Nephron (organoid): ENCODE measurements at regions not wholly inside any gene's neighbourhood (a gene's known extent, or its start where the extent isn't known, plus 50 kb on each side); places are given as distances from the start of the nearest gene placed in this dataset.
A peak's percentile ranks its signal among the peaks of the same experiment; 100 is the strongest.
"Not testable (repeated sequence)": the region's sequence is repeated elsewhere in the genome, so short reads cannot be mapped to it uniquely, and the experiment has no call there.

ENCODE experiments used
- H3K27ac Mint-ChIP-seq, 3 experiments: 2 replicates each; pipeline ENCODE4 v1.8.0; 2020; ENCODE audit warnings: mixed read lengths in 3 of 3, mild to moderate bottlenecking in 2 of 3, moderate library complexity in 1 of 3
- H3K27me3 Mint-ChIP-seq: 2 replicates; pipeline ENCODE4 v1.8.0; 2021; ENCODE audit warnings: low read depth, mild to moderate bottlenecking, moderate library complexity, mixed read lengths
- H3K36me3 Mint-ChIP-seq: 2 replicates; pipeline ENCODE4 v1.8.0; 2020; ENCODE audit warnings: low read depth, mixed read lengths
- H3K4me1 Mint-ChIP-seq: 2 replicates; pipeline ENCODE4 v1.8.0; 2020; ENCODE audit warnings: mixed read lengths
- H3K4me3 Mint-ChIP-seq, 3 experiments: 2 replicates each; pipeline ENCODE4 v1.8.0; 2020; ENCODE audit warnings: mild to moderate bottlenecking in 3 of 3, mixed read lengths in 3 of 3, moderate library complexity in 2 of 3
- H3K9me3 Mint-ChIP-seq: 2 replicates; pipeline ENCODE4 v1.8.0; 2020; ENCODE audit warnings: mixed read lengths
- TF ChIP-seq, protein P1 (sequence below), 3 experiments: fragments of 200-600 bp; sonication (generic); IDR thresholded peaks; one replicate each; pipeline ENCODE4 v1.5.0; 2021; ENCODE audit warnings: antibody characterized with exemption in 3 of 3; ENCODE audit not compliant: unreplicated experiment in 3 of 3

DNA sequence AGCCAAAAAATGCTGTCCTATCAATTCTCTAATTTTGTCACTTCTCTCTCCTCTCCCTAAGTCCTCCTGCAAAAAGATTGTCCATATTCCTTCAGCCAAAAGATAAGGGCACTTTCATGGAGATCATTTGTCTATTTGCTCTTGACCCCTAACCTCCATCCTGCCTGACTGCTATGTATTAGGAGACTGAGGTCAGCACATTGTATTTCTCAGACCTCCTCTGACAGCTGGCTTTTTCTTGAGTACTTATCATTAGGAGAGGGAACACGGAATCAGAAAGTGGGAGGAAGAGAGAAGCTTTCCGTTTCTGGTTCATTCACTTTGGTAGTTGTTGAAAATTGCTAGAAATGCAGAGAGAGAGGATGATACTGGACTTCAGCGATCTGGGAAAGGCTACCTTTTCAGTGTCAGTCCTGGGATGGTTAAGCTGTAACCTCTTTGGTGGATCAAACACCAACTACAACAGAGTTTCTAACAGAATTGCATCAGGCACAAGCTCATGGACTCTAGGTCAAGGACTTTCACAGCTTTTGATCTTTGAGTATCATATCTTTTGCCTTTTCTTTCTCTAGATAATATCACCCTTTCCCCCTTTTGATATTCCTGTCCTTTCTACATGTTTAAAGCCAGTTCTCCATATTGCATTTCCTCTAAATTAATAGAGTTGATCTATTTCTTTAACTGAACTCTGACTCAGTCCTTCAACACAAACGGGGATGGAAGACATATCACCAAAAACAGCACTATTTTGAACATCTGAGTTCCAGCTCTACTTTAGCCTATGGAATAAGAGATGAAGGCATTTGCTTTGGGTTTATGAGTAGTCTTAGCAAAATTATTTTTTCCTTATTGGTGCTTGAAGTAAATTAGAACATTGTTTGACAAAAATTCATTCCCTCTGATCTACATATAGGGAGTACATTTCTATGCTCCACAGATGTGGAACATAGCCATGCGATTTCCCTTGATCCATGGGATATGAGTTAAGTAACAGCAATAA, 63.3 kb upstream of the KYNU start:
- Mint-ChIP-seq H3K4me1 (peaks cover 40% of the 10 kb centered on the region), H3K9me3 (peaks cover 7% of the 10 kb centered on the region), H3K27me3 (no peaks in the 10 kb centered on the region), H3K4me3 (no peak overlapping the region), H3K27ac (peak overlapping the region; percentile 36 to 86 (median 50)), H3K36me3 (peaks cover 4% of the 10 kb centered on the region)
- TF ChIP-seq, protein P1, sequence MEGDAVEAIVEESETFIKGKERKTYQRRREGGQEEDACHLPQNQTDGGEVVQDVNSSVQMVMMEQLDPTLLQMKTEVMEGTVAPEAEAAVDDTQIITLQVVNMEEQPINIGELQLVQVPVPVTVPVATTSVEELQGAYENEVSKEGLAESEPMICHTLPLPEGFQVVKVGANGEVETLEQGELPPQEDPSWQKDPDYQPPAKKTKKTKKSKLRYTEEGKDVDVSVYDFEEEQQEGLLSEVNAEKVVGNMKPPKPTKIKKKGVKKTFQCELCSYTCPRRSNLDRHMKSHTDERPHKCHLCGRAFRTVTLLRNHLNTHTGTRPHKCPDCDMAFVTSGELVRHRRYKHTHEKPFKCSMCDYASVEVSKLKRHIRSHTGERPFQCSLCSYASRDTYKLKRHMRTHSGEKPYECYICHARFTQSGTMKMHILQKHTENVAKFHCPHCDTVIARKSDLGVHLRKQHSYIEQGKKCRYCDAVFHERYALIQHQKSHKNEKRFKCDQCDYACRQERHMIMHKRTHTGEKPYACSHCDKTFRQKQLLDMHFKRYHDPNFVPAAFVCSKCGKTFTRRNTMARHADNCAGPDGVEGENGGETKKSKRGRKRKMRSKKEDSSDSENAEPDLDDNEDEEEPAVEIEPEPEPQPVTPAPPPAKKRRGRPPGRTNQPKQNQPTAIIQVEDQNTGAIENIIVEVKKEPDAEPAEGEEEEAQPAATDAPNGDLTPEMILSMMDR (IDR thresholded peaks at IDR 0.05; ENCODE audit: unreplicated experiment in 3 of 3): no peak

DNA sequence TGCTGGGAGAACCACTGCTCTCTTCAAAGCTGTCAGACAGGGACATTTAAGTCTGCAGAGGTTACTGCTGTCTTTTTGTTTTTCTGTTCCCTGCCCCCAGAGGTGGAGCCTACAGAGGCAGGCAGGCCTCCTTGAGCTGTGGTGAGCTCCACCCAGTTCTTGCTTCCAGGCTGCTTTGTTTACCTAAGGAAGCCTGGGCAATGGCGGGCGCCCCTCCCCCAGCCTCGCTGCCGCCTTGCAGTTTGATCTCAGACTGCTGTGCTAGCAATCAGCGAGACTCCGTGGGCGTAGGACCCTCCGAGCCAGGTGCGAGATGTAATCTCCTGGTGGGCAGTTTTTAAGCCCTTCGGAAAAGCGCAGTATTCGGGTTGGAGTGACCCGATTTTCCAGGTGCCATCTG, 65.8 kb upstream of the KYNU start:
- not testable (repeated sequence) for H3K27me3 Mint-ChIP-seq, H3K9me3 Mint-ChIP-seq, H3K36me3 Mint-ChIP-seq, H3K4me3 Mint-ChIP-seq, H3K27ac Mint-ChIP-seq
- H3K4me1 Mint-ChIP-seq: peaks cover 32% of the 10 kb centered on the region

DNA sequence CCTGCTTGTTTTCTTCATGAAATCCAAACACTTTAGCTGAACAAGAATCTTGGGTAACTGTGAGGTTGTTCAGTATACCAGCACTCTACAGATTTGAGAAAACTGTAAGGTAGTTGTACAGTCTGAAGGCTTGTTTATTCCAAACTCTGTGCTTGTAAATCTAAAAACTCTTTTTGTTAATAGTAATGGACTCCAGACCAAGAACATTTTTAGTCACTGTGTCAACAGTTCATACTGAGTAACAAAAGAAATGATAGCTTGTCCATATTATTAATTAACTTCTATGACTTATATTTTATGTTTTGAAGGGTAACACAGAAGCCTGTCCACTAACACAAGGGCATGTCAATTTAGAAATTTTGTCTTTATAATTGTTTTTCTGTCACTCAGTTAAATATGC, 72.2 kb upstream of the KYNU start:
- Mint-ChIP-seq H3K4me1 (no peaks in the 10 kb centered on the region), H3K27me3 (no peaks in the 10 kb centered on the region), H3K9me3 (no peaks in the 10 kb centered on the region), H3K27ac (no peak overlapping the region), H3K36me3 (no peaks in the 10 kb centered on the region), H3K4me3 (no peak overlapping the region)
- TF ChIP-seq, protein P1 (IDR thresholded peaks at IDR 0.05; ENCODE audit: unreplicated experiment in 3 of 3): no peak

DNA sequence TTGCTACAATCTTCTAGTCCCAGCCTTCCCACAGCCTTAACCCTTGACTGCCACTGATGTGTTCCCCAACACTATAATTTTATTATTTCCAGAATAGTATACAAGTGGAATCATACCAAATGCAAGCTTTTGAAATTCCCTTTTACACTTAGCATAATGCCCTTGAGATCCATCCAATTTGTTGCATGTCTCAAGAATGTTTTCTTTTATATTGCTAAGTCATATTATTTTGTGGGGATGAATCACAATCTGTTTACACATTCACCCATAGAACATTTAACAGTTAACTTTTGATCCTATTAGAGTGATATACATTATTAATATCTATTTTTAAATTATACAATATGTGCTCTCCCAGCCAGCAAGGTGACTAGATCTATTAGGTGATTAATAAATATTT, 74.3 kb upstream of the KYNU start:
- H3K36me3 Mint-ChIP-seq: no peaks in the 10 kb centered on the region
- no peak overlapping the region for H3K4me3 Mint-ChIP-seq
- H3K27ac Mint-ChIP-seq: no peak overlapping the region
- TF ChIP-seq, protein P1 (IDR thresholded peaks at IDR 0.05; ENCODE audit: unreplicated experiment in 3 of 3): no peak
- no peaks in the 10 kb centered on the region for H3K9me3 Mint-ChIP-seq
- H3K27me3 Mint-ChIP-seq: no peaks in the 10 kb centered on the region
- no peaks in the 10 kb centered on the region for H3K4me1 Mint-ChIP-seq

DNA sequence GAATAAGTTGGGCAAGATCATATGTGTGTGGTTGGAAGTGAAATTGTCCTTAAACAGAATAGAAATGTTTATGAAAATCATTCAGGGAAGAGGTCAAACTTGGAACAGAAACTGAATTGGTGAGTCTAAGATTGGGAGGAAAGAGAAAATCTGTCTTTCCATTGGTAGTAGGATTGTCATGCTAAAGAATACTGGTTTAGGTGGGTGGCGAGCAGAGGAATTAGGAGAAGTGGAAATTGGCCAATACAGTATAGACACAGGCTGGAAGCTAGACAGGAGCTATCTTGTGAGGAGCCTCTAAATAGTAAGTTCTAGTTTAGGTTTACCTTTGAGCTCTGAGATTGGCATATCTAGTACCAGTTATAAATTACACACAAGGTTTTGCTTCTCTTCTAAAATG, 80.9 kb upstream of the KYNU start:
- no peak overlapping the region for H3K4me3 Mint-ChIP-seq
- no peaks in the 10 kb centered on the region for H3K36me3 Mint-ChIP-seq
- peaks cover 6% of the 10 kb centered on the region for H3K4me1 Mint-ChIP-seq
- H3K27me3 Mint-ChIP-seq: no peaks in the 10 kb centered on the region
- H3K9me3 Mint-ChIP-seq: no peaks in the 10 kb centered on the region
- H3K27ac Mint-ChIP-seq: peak overlapping the region; percentile 0 to 15 (median 5)
- TF ChIP-seq, protein P1 (IDR thresholded peaks at IDR 0.05; ENCODE audit: unreplicated experiment in 3 of 3): no peak

DNA sequence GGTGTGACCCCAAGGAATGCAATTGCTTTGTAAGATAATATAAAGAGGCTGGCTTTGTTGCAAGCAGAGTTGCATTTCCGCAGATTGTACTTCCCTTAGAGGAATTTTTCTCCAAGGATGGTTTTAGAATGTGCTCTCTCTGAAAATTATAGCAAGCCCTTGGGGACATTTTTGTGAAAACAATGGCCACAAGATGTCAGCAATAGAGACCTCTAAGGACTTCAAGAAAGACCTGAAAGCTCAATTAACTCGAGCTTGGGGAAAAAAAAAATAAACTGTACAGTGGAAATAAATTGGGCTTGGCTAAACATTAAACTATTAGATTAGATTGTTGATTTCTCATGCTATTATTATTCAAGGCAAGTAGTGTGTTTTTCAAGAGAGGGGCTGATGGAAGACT, 81.3 kb upstream of the KYNU start:
- Mint-ChIP-seq H3K27ac (peak overlapping the region; percentile 0 to 15 (median 5)), H3K36me3 (no peaks in the 10 kb centered on the region), H3K4me3 (no peak overlapping the region), H3K9me3 (no peaks in the 10 kb centered on the region), H3K27me3 (no peaks in the 10 kb centered on the region), H3K4me1 (peaks cover 6% of the 10 kb centered on the region)
- TF ChIP-seq, protein P1 (IDR thresholded peaks at IDR 0.05; ENCODE audit: unreplicated experiment in 3 of 3): no peak
